ENCODE measurements at regions not wholly inside any gene's neighbourhood (a gene's known extent, or its start where the extent isn't known, plus 50 kb on each side); places are given as distances from the start of the nearest gene placed in this dataset.
A peak's percentile ranks its signal among the peaks of the same experiment; 100 is the strongest.

DNA sequence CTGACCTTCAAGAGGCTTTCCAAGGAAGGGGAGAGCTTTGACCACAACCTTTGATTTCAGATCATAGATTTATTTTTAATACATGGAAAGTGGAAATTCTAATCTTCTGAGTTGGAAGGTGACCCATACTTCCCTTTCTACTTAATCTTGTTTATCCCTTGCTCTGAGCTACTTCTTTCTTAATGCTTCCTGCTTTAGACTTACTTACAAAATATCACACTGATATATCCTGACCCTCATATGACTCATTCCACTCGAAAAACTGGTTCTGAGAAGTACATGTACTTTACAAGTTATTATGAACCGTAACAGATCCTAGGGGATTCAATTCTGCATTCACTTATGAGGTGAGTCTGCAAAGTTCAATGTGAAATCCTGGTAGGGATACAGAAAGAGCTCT lies 76.2 kb upstream of the IRS2 start:
- TF ChIP-seq, protein P1, sequence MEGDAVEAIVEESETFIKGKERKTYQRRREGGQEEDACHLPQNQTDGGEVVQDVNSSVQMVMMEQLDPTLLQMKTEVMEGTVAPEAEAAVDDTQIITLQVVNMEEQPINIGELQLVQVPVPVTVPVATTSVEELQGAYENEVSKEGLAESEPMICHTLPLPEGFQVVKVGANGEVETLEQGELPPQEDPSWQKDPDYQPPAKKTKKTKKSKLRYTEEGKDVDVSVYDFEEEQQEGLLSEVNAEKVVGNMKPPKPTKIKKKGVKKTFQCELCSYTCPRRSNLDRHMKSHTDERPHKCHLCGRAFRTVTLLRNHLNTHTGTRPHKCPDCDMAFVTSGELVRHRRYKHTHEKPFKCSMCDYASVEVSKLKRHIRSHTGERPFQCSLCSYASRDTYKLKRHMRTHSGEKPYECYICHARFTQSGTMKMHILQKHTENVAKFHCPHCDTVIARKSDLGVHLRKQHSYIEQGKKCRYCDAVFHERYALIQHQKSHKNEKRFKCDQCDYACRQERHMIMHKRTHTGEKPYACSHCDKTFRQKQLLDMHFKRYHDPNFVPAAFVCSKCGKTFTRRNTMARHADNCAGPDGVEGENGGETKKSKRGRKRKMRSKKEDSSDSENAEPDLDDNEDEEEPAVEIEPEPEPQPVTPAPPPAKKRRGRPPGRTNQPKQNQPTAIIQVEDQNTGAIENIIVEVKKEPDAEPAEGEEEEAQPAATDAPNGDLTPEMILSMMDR (IDR thresholded peaks at IDR 0.05; ENCODE audit: low read depth, low read length) = no peak
- H3K27ac ChIP-seq = no peak overlapping the region

DNA sequence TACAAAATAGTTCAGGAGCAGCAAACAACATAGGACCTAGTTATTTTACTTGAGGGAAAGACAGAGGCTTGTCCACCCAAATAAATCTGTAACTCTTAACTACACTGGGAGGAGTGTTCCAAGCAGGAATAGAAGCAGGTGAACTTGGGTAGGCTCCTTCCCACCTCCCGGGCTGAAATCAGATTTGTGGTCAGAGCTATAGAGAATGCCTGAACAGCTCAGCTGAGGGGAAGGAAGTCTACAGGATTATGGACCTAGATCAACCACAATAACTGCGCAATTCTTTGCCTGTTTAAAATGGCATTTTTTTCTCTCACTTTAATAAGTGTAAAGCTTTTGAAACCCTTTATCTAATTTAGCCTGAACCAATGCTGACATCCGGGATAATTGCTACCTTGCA lies 73.5 kb upstream of the IRS2 start:
- Histone ChIP-seq H3K4me1 (ENCODE audit: low read depth) (no peaks in the 10 kb centered on the region), H3K36me3 (no peaks in the 10 kb centered on the region), H3K27ac (no peak overlapping the region), H3K4me3 (no peak overlapping the region), H3K27me3 (no peaks in the 10 kb centered on the region), H3K9me3 (ENCODE audit: low read depth) (no peaks in the 10 kb centered on the region)
- no peak for DNase-seq (ENCODE audit: low read depth in 1 of 2, low spot score in 1 of 2)
- TF ChIP-seq, protein P1 (IDR thresholded peaks at IDR 0.05; ENCODE audit: low read depth, low read length) = no peak

More for the DNA sequence above, 76.2 kb upstream of the IRS2 start:
- Histone ChIP-seq H3K4me3 (no peak overlapping the region), H3K9me3 (ENCODE audit: low read depth) (no peaks in the 10 kb centered on the region), H3K4me1 (ENCODE audit: low read depth) (no peaks in the 10 kb centered on the region), H3K36me3 (no peaks in the 10 kb centered on the region), H3K27me3 (no peaks in the 10 kb centered on the region)
- DNase-seq (ENCODE audit: low read depth in 1 of 2, low spot score in 1 of 2) = peak in 1 of 2 donors; percentile 60

DNA sequence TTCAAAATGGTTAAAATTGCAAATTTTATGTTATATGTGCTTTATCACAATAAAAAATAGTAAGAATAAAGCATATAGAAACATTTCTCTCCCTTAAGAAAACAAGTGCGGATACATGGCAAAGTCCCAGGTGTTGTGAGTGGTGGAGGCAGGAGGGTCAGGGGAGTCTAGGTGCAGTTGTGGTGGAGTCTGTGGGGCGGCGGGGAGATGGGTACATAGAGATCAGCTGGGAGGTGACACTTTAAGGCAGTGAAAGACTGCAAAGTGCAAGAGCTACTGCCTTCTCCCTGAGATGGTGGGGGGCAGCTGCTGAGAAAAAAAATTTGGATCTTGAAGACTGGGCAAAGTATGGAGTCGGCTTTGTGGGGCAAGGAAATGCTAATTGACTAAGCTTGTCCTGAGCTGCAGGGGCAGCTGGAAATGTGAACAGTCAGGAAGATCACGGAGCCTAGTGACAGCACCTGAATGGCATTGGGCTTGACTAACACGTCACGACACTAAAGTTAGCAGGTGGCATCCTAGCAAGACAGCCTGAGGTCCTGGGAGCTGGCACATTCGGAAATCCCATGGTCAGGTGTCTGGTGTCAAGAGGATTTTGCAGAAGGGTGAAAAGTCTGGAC lies 72.9 kb upstream of the IRS2 start:
- Histone ChIP-seq H3K4me3 (no peak overlapping the region), H3K27me3 (no peaks in the 10 kb centered on the region), H3K4me1 (ENCODE audit: low read depth) (no peaks in the 10 kb centered on the region), H3K36me3 (no peaks in the 10 kb centered on the region), H3K27ac (no peak overlapping the region), H3K9me3 (ENCODE audit: low read depth) (no peaks in the 10 kb centered on the region)
- TF ChIP-seq, protein P1 (IDR thresholded peaks at IDR 0.05; ENCODE audit: low read depth, low read length) = no peak
- DNase-seq (ENCODE audit: low read depth in 1 of 2, low spot score in 1 of 2) = no peak

DNA sequence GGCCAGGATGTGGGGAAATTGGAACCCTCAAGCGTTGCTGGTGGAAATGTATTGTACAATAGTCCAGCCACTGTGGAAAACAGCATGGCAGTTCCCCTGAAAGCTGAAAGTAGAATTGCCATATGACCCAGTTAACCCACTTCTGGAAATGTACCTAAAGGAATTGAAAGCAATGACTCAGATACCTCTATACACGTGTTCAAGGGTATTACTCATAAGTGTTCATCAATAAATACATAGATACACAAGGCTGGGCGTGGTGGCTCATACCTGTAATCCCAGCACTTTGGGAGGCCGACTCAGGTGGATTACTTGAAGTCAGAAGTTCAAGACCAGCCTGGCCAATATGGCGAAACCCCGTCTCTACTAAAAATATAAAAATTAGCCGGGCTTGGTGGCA lies 71.9 kb upstream of the IRS2 start:
- Histone ChIP-seq H3K36me3 (no peaks in the 10 kb centered on the region), H3K9me3 (ENCODE audit: low read depth) (no peaks in the 10 kb centered on the region), H3K4me3 (no peak overlapping the region), H3K4me1 (ENCODE audit: low read depth) (no peaks in the 10 kb centered on the region), H3K27me3 (no peaks in the 10 kb centered on the region), H3K27ac (no peak overlapping the region)
- TF ChIP-seq, protein P1 (IDR thresholded peaks at IDR 0.05; ENCODE audit: low read depth, low read length) = no peak
- DNase-seq (ENCODE audit: low read depth in 1 of 2, low spot score in 1 of 2) = no peak

DNA sequence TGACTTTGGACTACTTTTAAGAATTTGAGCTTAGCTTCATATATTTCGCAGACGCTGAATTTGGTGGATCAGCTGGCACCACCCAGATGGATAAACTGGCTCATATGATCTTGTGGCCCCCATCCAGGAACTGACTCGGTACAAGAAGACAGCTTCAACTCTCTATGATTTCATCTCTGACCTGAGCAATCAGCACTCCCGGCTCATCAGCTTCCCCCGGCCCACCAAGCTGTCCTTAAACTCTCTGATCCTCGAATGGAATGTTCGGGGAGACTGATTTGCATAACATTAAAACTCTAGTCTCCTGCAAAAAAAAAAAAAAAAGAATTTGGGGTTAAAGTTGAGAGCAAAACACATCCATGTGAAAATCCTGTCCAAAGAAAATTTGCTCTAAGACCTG lies 71.4 kb upstream of the IRS2 start:
- Histone ChIP-seq H3K36me3 (no peaks in the 10 kb centered on the region), H3K4me1 (ENCODE audit: low read depth) (no peaks in the 10 kb centered on the region), H3K27me3 (no peaks in the 10 kb centered on the region), H3K4me3 (no peak overlapping the region), H3K27ac (no peak overlapping the region), H3K9me3 (ENCODE audit: low read depth) (no peaks in the 10 kb centered on the region)
- no peak for DNase-seq (ENCODE audit: low read depth in 1 of 2, low spot score in 1 of 2)
- TF ChIP-seq, protein P1 (IDR thresholded peaks at IDR 0.05; ENCODE audit: low read depth, low read length) = no peak

Measured in cardiac muscle cell (in vitro differentiated cells and primary cell).